DOHH2 (cell line): ENCODE measurements at regions not wholly inside any gene's neighbourhood (a gene's known extent, or its start where the extent isn't known, plus 50 kb on each side); places are given as distances from the start of the nearest gene placed in this dataset.

Experiments used
- H3F3A ChIP-seq: fragments of 200-600 bp; sonication (generic), shearing (Covaris generic); 2 replicates; pipeline ENCODE4 v1.6.0; 2016; ENCODE audit warnings: antibody characterized with exemption, mild to moderate bottlenecking; ENCODE audit not compliant: control insufficient read depth, insufficient read depth
- H3K27ac ChIP-seq: fragments of 200-600 bp; sonication (generic); 2 replicates; pipeline ENCODE4 v1.5.1; 2014; ENCODE audit warnings: low read depth, mild to moderate bottlenecking, low read length, moderate library complexity
- H3K27me3 ChIP-seq: fragments of 200-600 bp; sonication (generic); 2 replicates; pipeline ENCODE4 v1.6.1; 2014; ENCODE audit warnings: mild to moderate bottlenecking, low read length, mixed read lengths; ENCODE audit not compliant: control insufficient read depth
- H3K36me3 ChIP-seq: fragments of 200-600 bp; sonication (generic); 2 replicates; pipeline ENCODE4 v1.6.1; 2014; ENCODE audit warnings: mild to moderate bottlenecking, low read length, moderate library complexity, mixed read lengths; ENCODE audit not compliant: control insufficient read depth
- H3K4me1 ChIP-seq: fragments of 200-600 bp; sonication (generic); 2 replicates; pipeline ENCODE4 v1.6.1; 2014; ENCODE audit warnings: mild to moderate bottlenecking, low read length, mixed read lengths; ENCODE audit not compliant: control insufficient read depth
- H3K4me2 ChIP-seq: fragments of 200-600 bp; sonication (generic); 2 replicates; pipeline ENCODE4 v1.6.0; 2014; ENCODE audit warnings: mild to moderate bottlenecking, low read length, moderate library complexity
- H3K4me3 ChIP-seq: fragments of 200-600 bp; sonication (generic); 2 replicates; pipeline ENCODE4 v1.5.1; 2014; ENCODE audit warnings: mild to moderate bottlenecking, low read length, mixed read lengths
- H3K79me2 ChIP-seq: fragments of 200-600 bp; sonication (generic); 2 replicates; pipeline ENCODE4 v1.6.1; 2014; ENCODE audit warnings: mild to moderate bottlenecking, low read length, mixed read lengths; ENCODE audit not compliant: control insufficient read depth
- H3K9me2 ChIP-seq: fragments of 200-600 bp; sonication (generic); replicated peaks from 2 replicates; pipeline ENCODE4 v1.6.1; 2014; ENCODE audit warnings: mild to moderate bottlenecking, low read length, mixed read lengths; ENCODE audit not compliant: control insufficient read depth
- H3K9me3 ChIP-seq: fragments of 200-600 bp; sonication (generic); 2 replicates; pipeline ENCODE4 v1.6.1; 2014; ENCODE audit warnings: antibody characterized with exemption, low read length, mixed read lengths; ENCODE audit not compliant: control insufficient read depth, insufficient read depth
- H4K20me1 ChIP-seq: fragments of 200-600 bp; sonication (generic); 2 replicates; pipeline ENCODE4 v1.6.0; 2014; ENCODE audit warnings: low read depth, mild to moderate bottlenecking, antibody characterized with exemption, low read length, moderate library complexity; ENCODE audit not compliant: control insufficient read depth, insufficient read depth
- CTCF ChIP-seq: fragments of 200-600 bp; sonication (generic); IDR thresholded peaks from one replicate; pipeline ENCODE4 v1.5.1; 2014; ENCODE audit warnings: antibody characterized with exemption, mild to moderate bottlenecking, low read depth, low read length; ENCODE audit not compliant: poor library complexity, severe bottlenecking
- EZH2phosphoT487 ChIP-seq: fragments of 200-600 bp; sonication (generic); IDR thresholded peaks from 2 replicates; pipeline ENCODE4 v1.6.1; 2017; ENCODE audit warnings: borderline replicate concordance, mild to moderate bottlenecking, antibody characterized with exemption, low read length, moderate library complexity, mixed read lengths

- Histone ChIP-seq H3K4me1 (no peaks in the 10 kb centered on the region), H3K27ac (no peak overlapping the region), H3K79me2 (no peaks in the 10 kb centered on the region), H3K9me2 (no peaks in the 10 kb centered on the region), H3K4me2 (no peak overlapping the region), H3K4me3 (no peak overlapping the region), H3F3A (no peaks in the 10 kb centered on the region), H3K27me3 (no peaks in the 10 kb centered on the region), H3K36me3 (no peaks in the 10 kb centered on the region), H3K9me3 (no peaks in the 10 kb centered on the region), H4K20me1 (no peaks in the 10 kb centered on the region)
- TF ChIP-seq EZH2phosphoT487 (no peak), CTCF (no peak)
Observed at GRCh38 chr12:115303723-115304309, 619.8 kb upstream of the TBX3 start.

GRCh38 chr12:115297445-115297844 is 613.5 kb upstream of the TBX3 start:
- Histone ChIP-seq H3K36me3 (no peaks in the 10 kb centered on the region), H3K9me3 (no peaks in the 10 kb centered on the region), H3K4me2 (no peak overlapping the region), H3K4me1 (no peaks in the 10 kb centered on the region), H3K9me2 (no peaks in the 10 kb centered on the region), H3K79me2 (no peaks in the 10 kb centered on the region), H3K27me3 (no peaks in the 10 kb centered on the region), H3K4me3 (no peak overlapping the region), H3K27ac (no peak overlapping the region), H4K20me1 (no peaks in the 10 kb centered on the region), H3F3A (no peaks in the 10 kb centered on the region)
- TF ChIP-seq EZH2phosphoT487: no peak
- TF ChIP-seq CTCF: no peak

DNA sequence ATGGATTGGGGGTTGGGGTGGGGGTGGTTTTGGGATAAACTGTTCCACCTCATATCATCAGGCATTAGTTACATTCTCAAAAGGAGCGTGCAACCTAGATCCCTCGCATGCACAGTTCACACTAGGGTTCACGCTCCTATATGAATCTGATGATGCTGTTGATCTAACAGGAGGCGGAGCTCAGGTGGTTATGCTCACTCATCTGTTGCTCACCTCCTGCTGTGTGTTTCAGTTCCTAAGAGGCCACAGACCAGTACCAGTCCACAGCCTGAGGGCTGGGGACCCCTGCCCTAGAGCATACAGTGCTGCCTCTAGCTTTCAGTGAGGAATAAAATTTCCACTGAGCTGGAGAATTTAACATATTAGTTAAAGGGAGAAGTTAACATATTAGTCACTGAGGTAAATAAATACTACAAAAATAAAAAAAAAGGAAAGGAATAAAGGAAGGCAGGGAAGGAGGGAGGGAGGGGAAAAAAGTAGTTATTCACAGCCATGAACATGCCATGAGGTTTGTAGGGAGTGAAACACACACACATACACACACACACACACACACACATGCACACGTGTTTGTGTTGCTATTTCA is 612.7 kb upstream of the TBX3 start:
- Histone ChIP-seq H3K27me3 (no peaks in the 10 kb centered on the region), H3K4me2 (no peak overlapping the region), H3K4me3 (no peak overlapping the region), H3K9me3 (no peaks in the 10 kb centered on the region), H3K36me3 (no peaks in the 10 kb centered on the region), H3K9me2 (no peaks in the 10 kb centered on the region), H3F3A (no peaks in the 10 kb centered on the region), H3K79me2 (no peaks in the 10 kb centered on the region), H4K20me1 (no peaks in the 10 kb centered on the region), H3K4me1 (no peaks in the 10 kb centered on the region), H3K27ac (no peak overlapping the region)
- TF ChIP-seq CTCF (no peak), EZH2phosphoT487 (no peak)
